Fibroblast of pulmonary artery (primary cell): ENCODE measurements at regions not wholly inside any gene's neighbourhood (a gene's known extent, or its start where the extent isn't known, plus 50 kb on each side); places are given as distances from the start of the nearest gene placed in this dataset.
A peak's percentile ranks its signal among the peaks of the same experiment; 100 is the strongest.

Experiments
- DNase-seq: peaks from one replicate; pipeline ENCODE4 v3.0.0-alpha.2; 2010; ENCODE audit warnings: low read depth
- H3K4me3 ChIP-seq: replicated peaks from 2 replicates; pipeline ENCODE4 v1.5.1; 2011; ENCODE audit warnings: low read depth, mild to moderate bottlenecking, control low read depth, low read length, moderate library complexity
- TF ChIP-seq, protein P1 (sequence below): IDR thresholded peaks from 2 replicates; pipeline ENCODE4 v1.5.1; 2011; ENCODE audit warnings: mild to moderate bottlenecking, control low read depth, low read length, inconsistent platforms; ENCODE audit errors: missing control alignments

DNA sequence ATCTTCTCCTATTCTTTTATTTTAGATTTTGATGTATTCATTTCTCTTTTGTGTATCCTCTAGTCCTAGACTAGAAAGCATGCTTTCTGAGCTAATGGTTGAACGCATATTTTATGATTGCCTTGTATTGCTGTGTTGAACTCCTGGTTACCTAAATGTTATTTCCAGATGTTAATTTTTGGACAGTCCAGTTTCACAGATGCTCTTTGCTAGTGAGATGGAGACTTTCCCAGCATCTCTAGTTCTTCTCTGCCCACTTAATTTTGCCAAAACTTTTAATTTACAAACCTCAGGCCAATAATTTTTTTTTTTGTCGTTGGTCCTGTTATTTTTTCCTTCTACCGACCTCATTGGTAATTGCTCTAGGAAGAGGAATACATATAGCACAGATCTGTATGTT is 153.2 kb downstream of the HAUS1 start:
- DNase-seq = no peak
- no peak overlapping the region for H3K4me3 ChIP-seq
- TF ChIP-seq, protein P1, sequence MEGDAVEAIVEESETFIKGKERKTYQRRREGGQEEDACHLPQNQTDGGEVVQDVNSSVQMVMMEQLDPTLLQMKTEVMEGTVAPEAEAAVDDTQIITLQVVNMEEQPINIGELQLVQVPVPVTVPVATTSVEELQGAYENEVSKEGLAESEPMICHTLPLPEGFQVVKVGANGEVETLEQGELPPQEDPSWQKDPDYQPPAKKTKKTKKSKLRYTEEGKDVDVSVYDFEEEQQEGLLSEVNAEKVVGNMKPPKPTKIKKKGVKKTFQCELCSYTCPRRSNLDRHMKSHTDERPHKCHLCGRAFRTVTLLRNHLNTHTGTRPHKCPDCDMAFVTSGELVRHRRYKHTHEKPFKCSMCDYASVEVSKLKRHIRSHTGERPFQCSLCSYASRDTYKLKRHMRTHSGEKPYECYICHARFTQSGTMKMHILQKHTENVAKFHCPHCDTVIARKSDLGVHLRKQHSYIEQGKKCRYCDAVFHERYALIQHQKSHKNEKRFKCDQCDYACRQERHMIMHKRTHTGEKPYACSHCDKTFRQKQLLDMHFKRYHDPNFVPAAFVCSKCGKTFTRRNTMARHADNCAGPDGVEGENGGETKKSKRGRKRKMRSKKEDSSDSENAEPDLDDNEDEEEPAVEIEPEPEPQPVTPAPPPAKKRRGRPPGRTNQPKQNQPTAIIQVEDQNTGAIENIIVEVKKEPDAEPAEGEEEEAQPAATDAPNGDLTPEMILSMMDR = no peak

DNA sequence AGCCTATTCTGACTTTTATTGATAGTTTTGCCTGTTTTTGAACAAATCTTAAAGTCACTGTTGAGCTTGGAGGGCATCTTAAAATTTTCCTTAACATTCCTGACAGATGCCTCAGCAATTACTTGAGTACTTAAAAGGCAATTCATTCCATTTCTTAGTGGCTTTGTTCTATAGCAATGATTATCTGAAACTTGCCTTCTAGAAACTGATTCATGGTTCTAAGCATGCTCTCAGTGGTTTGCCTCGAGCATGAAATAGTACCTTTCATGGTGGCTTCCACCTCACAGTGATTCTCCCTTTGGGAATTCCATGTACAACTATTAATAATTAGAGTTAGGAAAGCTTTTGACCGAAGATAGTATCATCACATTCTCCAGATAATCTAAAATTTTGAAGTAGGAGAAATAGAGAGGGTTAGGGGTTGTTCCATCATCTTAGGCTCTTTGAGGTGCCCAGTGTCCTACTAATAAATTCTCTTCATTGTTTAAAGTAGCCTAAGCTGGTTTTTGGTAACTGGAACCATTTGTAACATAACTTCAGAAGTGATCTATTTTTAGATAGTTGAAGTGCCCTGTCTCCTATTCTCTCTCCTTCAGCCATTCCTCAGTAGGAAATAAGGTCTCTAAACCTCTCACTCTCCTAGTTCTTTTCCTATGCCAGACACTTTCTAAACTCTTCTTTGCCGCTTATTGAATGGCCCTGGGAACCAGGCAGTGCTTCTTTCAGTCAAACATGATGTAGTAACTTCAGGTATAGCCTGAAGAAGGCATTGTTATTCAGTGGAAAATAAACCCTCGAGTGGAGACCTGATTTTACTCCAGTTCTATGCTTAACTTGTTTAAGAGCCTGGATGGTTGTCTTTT is 156.1 kb downstream of the HAUS1 start:
- TF ChIP-seq, protein P1 = no peak
- peak; percentile 56 for DNase-seq
- H3K4me3 ChIP-seq = no peak overlapping the region

DNA sequence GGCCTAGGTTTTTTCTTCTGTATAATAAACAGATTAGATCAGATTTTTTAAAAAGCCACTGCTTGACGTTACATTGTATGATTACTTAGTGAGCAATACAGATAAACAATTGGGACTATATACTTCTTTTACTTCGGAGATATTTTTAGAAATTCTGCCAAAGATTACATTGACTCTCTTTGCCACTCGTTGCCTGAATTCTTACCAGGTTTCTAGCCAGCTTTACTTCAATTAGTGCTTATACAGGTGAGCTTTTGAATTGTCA is 156.6 kb downstream of the HAUS1 start:
- no peak for DNase-seq
- TF ChIP-seq, protein P1 = no peak
- H3K4me3 ChIP-seq = no peak overlapping the region

DNA sequence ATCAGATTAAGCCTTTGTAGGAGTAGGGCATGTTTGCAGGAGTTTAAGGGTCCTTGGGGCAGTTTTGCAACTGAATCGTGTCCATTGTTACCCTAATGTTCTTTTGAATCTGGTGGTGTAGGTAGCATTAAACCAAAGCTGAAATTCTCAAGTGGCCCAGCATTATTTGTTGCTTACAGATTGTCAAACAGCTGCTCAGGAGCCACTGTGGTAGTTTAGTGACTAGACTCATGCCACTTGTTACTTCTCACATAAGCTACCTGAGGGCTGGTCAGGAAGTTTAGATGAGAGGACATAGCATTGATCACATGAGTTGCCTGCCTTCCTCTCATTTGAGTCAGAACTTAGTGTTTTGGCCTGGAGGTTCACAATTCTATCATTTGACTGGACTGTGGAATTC is 157.6 kb downstream of the HAUS1 start:
- no peak for DNase-seq
- no peak overlapping the region for H3K4me3 ChIP-seq
- TF ChIP-seq, protein P1 = no peak

DNA sequence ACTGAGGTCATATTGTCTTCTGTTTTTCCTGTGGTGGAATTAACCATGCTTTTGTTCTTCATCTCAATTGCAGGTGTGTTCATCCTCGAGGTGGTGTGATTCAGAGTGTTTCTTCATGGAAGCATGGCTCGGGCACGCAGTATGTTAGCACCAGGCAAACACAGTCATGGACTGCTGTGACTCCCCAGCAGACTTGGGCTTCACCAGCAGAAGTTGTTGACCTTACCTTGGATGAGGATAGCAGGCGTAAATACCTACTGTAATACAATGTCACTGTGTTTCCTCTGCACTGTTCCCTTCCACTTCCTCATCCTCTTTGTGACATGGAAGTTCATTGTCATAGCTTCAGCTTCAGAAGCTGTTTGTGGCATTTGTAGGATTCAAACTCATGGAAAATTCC is 158.7 kb downstream of the HAUS1 start:
- H3K4me3 ChIP-seq = no peak overlapping the region
- TF ChIP-seq, protein P1 = no peak
- no peak for DNase-seq

DNA sequence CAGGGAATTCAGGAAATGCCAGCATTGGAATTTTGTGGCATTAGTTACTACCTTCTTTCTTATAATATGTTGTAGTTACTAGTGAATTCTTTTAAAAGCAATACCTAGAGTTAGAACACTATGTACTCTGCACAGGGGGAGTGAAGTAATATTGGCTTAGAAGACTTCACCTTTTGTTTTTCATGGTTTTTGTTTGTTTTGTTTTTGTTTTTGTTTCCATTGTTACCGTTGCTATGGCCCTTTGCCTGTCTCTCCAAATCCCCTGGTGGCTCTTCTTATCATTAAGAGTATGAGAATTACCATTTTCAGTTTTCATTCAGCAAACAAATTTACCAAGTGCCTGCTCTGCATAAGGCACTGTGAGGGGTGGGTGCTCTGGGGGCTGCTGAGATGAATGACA is 160.1 kb downstream of the HAUS1 start:
- TF ChIP-seq, protein P1 = no peak
- no peak overlapping the region for H3K4me3 ChIP-seq
- peak; percentile 84 for DNase-seq
